H9 (cell line): ENCODE measurements at regions not wholly inside any gene's neighbourhood (a gene's known extent, or its start where the extent isn't known, plus 50 kb on each side); places are given as distances from the start of the nearest gene placed in this dataset.

ENCODE experiments used
- DNase-seq: peaks from one replicate; pipeline ENCODE4 v3.0.0-alpha.2; 2017
- H2AFZ ChIP-seq: one replicate; pipeline ENCODE4 v1.6.1; 2013; ENCODE audit warnings: mild to moderate bottlenecking, low read length, control low read depth, moderate library complexity
- H2AK5ac ChIP-seq: 2 replicates; pipeline ENCODE4 v1.6.1; 2013; ENCODE audit warnings: low read length, control low read depth, mixed read lengths; ENCODE audit not compliant: insufficient read length
- H2BK120ac ChIP-seq: one replicate; pipeline ENCODE4 v1.6.1; 2013; ENCODE audit warnings: low read depth, mild to moderate bottlenecking, low read length, control low read depth, inconsistent platforms; ENCODE audit not compliant: poor library complexity, severe bottlenecking
- H2BK12ac ChIP-seq: 2 replicates; pipeline ENCODE4 v1.6.1; 2013; ENCODE audit warnings: low read length, control low read depth, mixed read lengths, low read depth; ENCODE audit not compliant: insufficient read length
- H2BK15ac ChIP-seq: 2 replicates; pipeline ENCODE4 v1.6.1; 2013; ENCODE audit warnings: low read depth, low read length, control low read depth
- H2BK20ac ChIP-seq: one replicate; pipeline ENCODE4 v1.6.1; 2013; ENCODE audit warnings: low read depth, mild to moderate bottlenecking, low read length, control low read depth, inconsistent platforms; ENCODE audit not compliant: poor library complexity, severe bottlenecking
- H2BK5ac ChIP-seq: 2 replicates; pipeline ENCODE4 v1.6.1; 2013; ENCODE audit warnings: low read length, control low read depth, mixed read lengths; ENCODE audit not compliant: insufficient read length
- H3K14ac ChIP-seq: 2 replicates; pipeline ENCODE4 v1.6.1; 2013; ENCODE audit warnings: low read length, control low read depth; ENCODE audit not compliant: insufficient read depth
- H3K18ac ChIP-seq: 2 replicates; pipeline ENCODE4 v1.6.1; 2013; ENCODE audit warnings: low read depth, mild to moderate bottlenecking, mixed read lengths, low read length, control low read depth; ENCODE audit not compliant: insufficient read length
- H3K23ac ChIP-seq: 2 replicates; pipeline ENCODE4 v1.6.1; 2013; ENCODE audit warnings: low read length, control low read depth, mixed read lengths, low read depth; ENCODE audit not compliant: insufficient read length
- H3K23me2 ChIP-seq: 2 replicates; pipeline ENCODE4 v1.6.1; 2013; ENCODE audit warnings: low read depth, mild to moderate bottlenecking, mixed read lengths, low read length, control low read depth; ENCODE audit not compliant: insufficient read length, poor library complexity, severe bottlenecking
- H3K27ac ChIP-seq: 2 replicates; pipeline ENCODE4 v1.5.1; 2013; ENCODE audit warnings: low read length, control low read depth, mixed read lengths, low read depth; ENCODE audit not compliant: insufficient read length
- H3K27me3 ChIP-seq: 2 replicates; pipeline ENCODE4 v1.6.1; 2013; ENCODE audit warnings: low read length, control low read depth, inconsistent platforms; ENCODE audit not compliant: insufficient read depth
- H3K4ac ChIP-seq: 2 replicates; pipeline ENCODE4 v1.6.1; 2013; ENCODE audit warnings: low read depth, mild to moderate bottlenecking, control low read depth, inconsistent platforms, low read length, moderate library complexity
- H3K4me1 ChIP-seq: 2 replicates; pipeline ENCODE4 v1.6.1; 2013; ENCODE audit warnings: low read length, control low read depth, inconsistent platforms; ENCODE audit not compliant: insufficient read depth
- H3K4me2 ChIP-seq: 2 replicates; pipeline ENCODE4 v1.6.1; 2013; ENCODE audit warnings: low read length, control low read depth, mixed read lengths; ENCODE audit not compliant: insufficient read length, insufficient read depth
- H3K56ac ChIP-seq: 2 replicates; pipeline ENCODE4 v1.6.1; 2013; ENCODE audit warnings: low read depth, mild to moderate bottlenecking, mixed read lengths, low read length, control low read depth; ENCODE audit not compliant: insufficient read length
- H3K79me1 ChIP-seq: 2 replicates; pipeline ENCODE4 v1.6.1; 2013; ENCODE audit warnings: low read depth, mild to moderate bottlenecking, moderate library complexity, low read length, control low read depth, inconsistent platforms; ENCODE audit not compliant: insufficient read depth, poor library complexity, severe bottlenecking
- H3K79me2 ChIP-seq: 2 replicates; pipeline ENCODE4 v1.6.1; 2013; ENCODE audit warnings: low read length, control low read depth, inconsistent platforms; ENCODE audit not compliant: insufficient read depth
- H3K9ac ChIP-seq: 2 replicates; pipeline ENCODE4 v1.6.1; 2013; ENCODE audit warnings: low read length, control low read depth, mixed read lengths; ENCODE audit not compliant: insufficient read length; ENCODE audit errors: extremely low read depth
- H3K9me3 ChIP-seq: one replicate; pipeline ENCODE4 v1.6.1; 2013; ENCODE audit warnings: low read depth, low read length, inconsistent platforms; ENCODE audit not compliant: control insufficient read depth
- H3T11ph ChIP-seq: one replicate; pipeline ENCODE4 v1.6.1; 2013; ENCODE audit warnings: mild to moderate bottlenecking, low read length, control low read depth, inconsistent platforms
- H4K20me1 ChIP-seq: one replicate; pipeline ENCODE4 v1.6.1; 2013; ENCODE audit not compliant: control insufficient read depth, insufficient read length, insufficient read depth
- H4K5ac ChIP-seq: 2 replicates; pipeline ENCODE4 v1.6.1; 2013; ENCODE audit warnings: low read depth, mild to moderate bottlenecking, mixed read lengths, low read length, control low read depth; ENCODE audit not compliant: insufficient read length
- H4K8ac ChIP-seq: replicated peaks from 2 replicates; pipeline ENCODE4 v1.6.1; 2013; ENCODE audit warnings: low read length, control low read depth, mixed read lengths, low read depth; ENCODE audit not compliant: insufficient read length
- H4K91ac ChIP-seq: 2 replicates; pipeline ENCODE4 v1.6.1; 2013; ENCODE audit warnings: low read depth, mild to moderate bottlenecking, moderate library complexity, mixed read lengths, low read length, control low read depth; ENCODE audit not compliant: insufficient read length
- H3K27ac Mint-ChIP-seq, 3 experiments: 2 replicates in 2 of 3; 3 replicates in 1 of 3; pipeline ENCODE4 v1.8.0; 2020 to 2021; ENCODE audit warnings: mixed read lengths in 3 of 3, mild to moderate bottlenecking in 1 of 3, moderate library complexity in 1 of 3
- H3K27me3 Mint-ChIP-seq: 2 replicates; pipeline ENCODE4 v1.8.0; 2021; ENCODE audit warnings: low read depth, mild to moderate bottlenecking, moderate library complexity, mixed read lengths
- H3K36me3 Mint-ChIP-seq, 3 experiments: 2 replicates in 2 of 3; 3 replicates in 1 of 3; pipeline ENCODE4 v1.8.0; 2020 to 2021; ENCODE audit warnings: low read depth in 3 of 3, mixed read lengths in 3 of 3; ENCODE audit not compliant: insufficient read depth in 1 of 3
- H3K4me1 Mint-ChIP-seq, 2 experiments: 2 replicates each; pipeline ENCODE4 v1.8.0; 2020; ENCODE audit warnings: mixed read lengths in 2 of 2
- H3K4me3 Mint-ChIP-seq, 2 experiments: 2 replicates in 1 of 2; 3 replicates in 1 of 2; pipeline ENCODE4 v1.8.0; 2020 to 2021; ENCODE audit warnings: mild to moderate bottlenecking in 2 of 2, mixed read lengths in 2 of 2, moderate library complexity in 1 of 2
- H3K9me3 Mint-ChIP-seq, 2 experiments: 2 replicates in 1 of 2; 3 replicates in 1 of 2; pipeline ENCODE4 v1.8.0; 2020; ENCODE audit warnings: mild to moderate bottlenecking in 2 of 2, mixed read lengths in 2 of 2, moderate library complexity in 1 of 2
- WGBS: extraction: QIAGEN DNeasy Blood & Tissue Kit; methylation state at CpG from one replicate; pipeline ENCODE4 v1.1.7; 2013; ENCODE audit warnings: missing lambda C conversion rate, low lambda C conversion rate, mixed read lengths; ENCODE audit not compliant: insufficient read length; ENCODE audit errors: extremely low coverage; 5-methylcytosine and 5-hydroxymethylcytosine counted together
- TF ChIP-seq, protein P1 (sequence below): fragments of 200-600 bp; sonication (generic); conservative IDR thresholded peaks from 3 replicates; pipeline ENCODE4 v1.8.0; 2021; ENCODE audit warnings: antibody characterized with exemption, mild to moderate bottlenecking

DNA sequence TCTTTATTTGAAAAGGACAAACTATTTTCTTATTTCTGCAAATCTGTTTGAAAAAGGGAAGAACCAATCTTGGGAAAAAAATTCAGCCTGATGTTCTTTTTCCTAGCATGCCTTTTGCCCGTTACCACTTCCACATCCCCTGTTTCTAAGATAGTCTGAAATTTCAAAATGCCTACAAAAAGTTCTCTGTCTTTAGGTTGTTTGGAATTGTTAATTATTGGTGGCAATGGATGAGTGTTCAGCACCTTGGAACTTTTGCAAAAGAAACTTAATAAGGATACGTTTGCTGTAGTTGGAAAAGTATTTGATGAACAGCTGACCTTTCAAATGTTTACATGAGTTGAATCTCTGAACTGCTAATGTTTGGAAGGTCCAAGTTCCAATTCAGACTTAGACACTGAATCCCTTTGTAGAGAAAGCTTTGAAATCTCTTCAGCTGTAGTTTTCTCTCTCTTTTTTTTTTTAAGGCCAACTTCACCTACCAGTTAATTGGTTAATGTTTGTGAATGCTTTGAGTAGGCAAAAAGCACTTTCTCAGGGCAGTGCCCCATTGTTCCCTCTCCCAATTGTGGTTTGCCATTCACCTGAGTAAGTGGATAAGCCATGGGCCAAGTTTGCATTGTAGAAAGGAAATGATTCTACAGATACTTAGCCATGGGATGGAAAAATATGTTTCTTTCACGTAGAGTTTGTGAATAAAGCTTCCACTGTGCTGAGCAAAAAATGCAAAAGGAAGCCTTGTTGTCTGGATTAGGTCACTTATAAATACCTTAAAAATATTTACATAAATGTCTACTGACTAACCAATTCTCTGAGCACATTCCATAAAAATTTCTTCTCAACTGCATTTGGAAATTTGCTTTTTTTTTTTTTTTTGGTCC lies 156.4 kb upstream of the ELL2 start:
- Histone ChIP-seq H3K79me1 (no peaks in the 10 kb centered on the region), H3T11ph (no peak overlapping the region), H2BK5ac (no peak overlapping the region), H3K14ac (no peak overlapping the region), H3K79me2 (no peaks in the 10 kb centered on the region), H3K27me3 (no peaks in the 10 kb centered on the region), H2BK12ac (no peak overlapping the region), H2BK20ac (no peak overlapping the region), H4K8ac (no peak overlapping the region), H2AK5ac (no peak overlapping the region), H4K20me1 (no peaks in the 10 kb centered on the region), H3K56ac (no peak overlapping the region), H4K5ac (no peak overlapping the region), H3K4me1 (no peaks in the 10 kb centered on the region), H3K9ac (no peak overlapping the region), H3K27ac (no peak overlapping the region), H3K9me3 (no peaks in the 10 kb centered on the region), H3K4me2 (no peak overlapping the region), H4K91ac (no peak overlapping the region), H3K23me2 (no peaks in the 10 kb centered on the region), H3K18ac (no peak overlapping the region), H3K4ac (no peak overlapping the region), H2BK120ac (no peak overlapping the region), H3K23ac (no peak overlapping the region), H2AFZ (no peak overlapping the region), H2BK15ac (no peak overlapping the region)
- no peaks in the 10 kb centered on the region for H3K36me3 Mint-ChIP-seq
- H3K27ac Mint-ChIP-seq = no peak overlapping the region
- no peak overlapping the region for H3K4me3 Mint-ChIP-seq
- no peaks in the 10 kb centered on the region for H3K9me3 Mint-ChIP-seq
- no CpG with 5 or more reads among the region's 3 CpGs for WGBS
- H3K4me1 Mint-ChIP-seq = peaks cover 5 to 7% of the 10 kb centered on the region in 2 experiments
- no peaks in the 10 kb centered on the region for H3K27me3 Mint-ChIP-seq
- TF ChIP-seq, protein P1, sequence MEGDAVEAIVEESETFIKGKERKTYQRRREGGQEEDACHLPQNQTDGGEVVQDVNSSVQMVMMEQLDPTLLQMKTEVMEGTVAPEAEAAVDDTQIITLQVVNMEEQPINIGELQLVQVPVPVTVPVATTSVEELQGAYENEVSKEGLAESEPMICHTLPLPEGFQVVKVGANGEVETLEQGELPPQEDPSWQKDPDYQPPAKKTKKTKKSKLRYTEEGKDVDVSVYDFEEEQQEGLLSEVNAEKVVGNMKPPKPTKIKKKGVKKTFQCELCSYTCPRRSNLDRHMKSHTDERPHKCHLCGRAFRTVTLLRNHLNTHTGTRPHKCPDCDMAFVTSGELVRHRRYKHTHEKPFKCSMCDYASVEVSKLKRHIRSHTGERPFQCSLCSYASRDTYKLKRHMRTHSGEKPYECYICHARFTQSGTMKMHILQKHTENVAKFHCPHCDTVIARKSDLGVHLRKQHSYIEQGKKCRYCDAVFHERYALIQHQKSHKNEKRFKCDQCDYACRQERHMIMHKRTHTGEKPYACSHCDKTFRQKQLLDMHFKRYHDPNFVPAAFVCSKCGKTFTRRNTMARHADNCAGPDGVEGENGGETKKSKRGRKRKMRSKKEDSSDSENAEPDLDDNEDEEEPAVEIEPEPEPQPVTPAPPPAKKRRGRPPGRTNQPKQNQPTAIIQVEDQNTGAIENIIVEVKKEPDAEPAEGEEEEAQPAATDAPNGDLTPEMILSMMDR = no peak
- no peak for DNase-seq
